ENCODE measurements at regions not wholly inside any gene's neighbourhood (a gene's known extent, or its start where the extent isn't known, plus 50 kb on each side); places are given as distances from the start of the nearest gene placed in this dataset.
A peak's percentile ranks its signal among the peaks of the same experiment; 100 is the strongest.
"Not testable (repeated sequence)": the region's sequence is repeated elsewhere in the genome, so short reads cannot be mapped to it uniquely, and the experiment has no call there.

DNA sequence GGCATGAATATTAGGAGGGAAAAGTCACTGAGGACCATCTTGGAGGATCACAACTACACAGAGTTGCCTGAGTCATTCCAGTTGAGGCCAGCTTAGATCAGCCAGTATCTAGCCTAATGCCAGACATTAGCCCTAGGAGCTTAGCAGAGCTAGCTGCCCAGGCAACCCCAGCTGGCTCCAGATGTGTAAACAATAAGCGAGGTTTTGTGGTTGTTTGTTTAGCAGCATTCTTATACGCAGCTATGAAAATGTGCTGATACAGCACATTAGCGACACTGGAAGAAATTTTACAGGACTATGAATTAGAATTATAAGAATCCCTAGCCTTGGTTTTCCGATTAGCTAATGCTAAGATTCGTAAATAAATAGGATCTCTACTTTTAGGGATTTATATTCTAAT, 59.3 kb downstream of the BTBD3 start:
- no peak for DNase-seq (ENCODE audit: low spot score)

DNA sequence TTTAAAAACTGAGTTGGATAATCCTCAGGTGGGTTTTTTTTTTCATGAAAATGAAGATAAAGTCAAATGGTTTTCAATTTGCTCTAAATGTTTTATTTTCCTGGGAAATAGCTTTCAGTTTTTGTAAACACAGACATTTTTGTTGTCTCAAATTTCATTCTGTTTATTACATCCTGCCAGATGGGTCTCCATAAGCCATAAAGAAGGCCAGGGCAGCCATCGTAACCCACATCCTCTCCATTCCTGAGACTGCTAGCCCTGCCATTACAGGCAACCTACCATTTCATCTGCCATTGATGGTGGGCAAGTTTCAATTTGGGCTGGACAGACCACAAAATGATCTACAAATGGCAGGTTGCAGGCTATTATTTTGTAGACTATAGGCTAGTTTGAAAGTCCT, 60.8 kb downstream of the BTBD3 start:
- no peak for DNase-seq (ENCODE audit: low spot score)

DNA sequence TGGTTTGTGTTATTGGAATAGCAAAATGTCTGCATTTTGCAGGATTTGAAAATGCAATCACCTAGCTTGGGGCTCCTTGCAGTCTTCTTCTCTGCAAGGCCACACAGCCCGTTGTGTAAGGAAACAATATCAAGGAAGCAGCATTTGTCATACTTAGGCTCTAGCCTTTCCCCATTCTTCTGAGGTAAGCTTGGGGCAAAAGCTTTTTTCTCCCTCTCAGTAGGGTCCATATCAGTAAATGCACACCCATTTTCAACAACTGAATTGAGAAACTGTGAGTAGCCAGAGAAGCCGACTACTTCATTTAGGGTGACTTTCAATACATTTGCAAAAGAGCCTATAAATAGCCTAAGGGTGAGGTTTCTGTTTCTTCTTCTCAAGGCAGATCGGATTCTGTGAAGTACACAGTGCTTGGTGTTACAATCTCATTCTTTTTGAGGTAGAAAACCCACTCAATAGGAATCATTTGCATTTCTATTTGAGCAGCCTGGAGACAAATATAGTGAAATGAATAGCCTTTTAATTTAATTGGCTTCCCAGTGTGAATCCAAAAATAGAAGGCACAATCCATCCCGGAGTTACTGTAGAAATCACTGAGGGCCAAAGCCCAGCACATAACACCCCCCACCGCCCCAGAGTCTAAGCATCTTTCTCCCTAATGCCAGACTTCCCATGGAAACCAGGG, 61.8 kb downstream of the BTBD3 start:
- no peak for DNase-seq (ENCODE audit: low spot score)

DNA sequence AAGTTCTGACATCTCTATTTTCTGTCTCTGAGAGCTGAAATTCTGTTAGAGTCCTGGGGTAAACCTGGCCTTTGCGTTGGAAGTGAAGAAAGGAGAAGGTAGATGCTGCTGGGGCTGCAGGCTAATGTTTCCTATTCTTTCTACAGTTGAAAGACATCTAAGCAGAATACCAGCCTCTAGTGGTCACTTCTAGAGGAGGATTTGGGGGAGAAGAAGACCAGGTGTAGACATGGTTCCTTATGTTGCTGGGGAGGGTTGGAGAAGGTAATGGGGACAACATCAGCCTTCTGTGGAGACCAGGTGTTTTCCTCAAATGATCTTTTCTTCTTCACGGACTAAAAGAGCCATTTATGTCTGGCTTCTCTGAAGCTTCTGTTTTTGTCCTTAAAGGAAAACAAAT, 62.6 kb downstream of the BTBD3 start:
- DNase-seq (ENCODE audit: low spot score): no peak

DNA sequence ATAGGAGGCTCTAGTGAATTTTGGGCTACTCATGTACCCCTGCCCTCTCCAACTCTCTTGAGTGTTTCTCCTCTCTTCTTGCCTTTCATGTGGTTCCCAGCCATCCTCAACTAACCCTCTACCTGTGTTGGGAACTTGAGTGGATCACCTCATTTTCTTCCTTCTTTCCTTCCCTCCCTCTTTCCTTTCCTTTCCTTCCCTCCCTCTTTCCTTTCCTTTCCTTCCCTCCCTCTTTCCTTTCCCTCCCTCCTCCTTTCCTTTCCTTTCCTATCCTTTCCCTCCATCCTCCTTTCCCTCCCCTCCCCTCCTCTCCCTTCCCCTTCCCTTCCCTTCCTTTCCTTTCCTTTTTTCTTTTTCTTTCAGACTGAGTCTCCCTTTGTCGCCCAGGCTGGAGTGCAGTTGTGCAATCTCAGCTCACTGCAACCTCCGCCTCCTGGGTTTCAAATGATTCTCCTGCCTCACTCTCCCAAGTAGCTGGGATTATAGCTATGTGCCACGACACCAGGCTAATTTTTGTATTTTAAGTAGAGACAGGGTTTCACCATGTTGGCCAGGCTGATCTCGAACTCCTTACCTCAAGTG, 63.8 kb downstream of the BTBD3 start:
- no peak for DNase-seq (ENCODE audit: low spot score)

DNA sequence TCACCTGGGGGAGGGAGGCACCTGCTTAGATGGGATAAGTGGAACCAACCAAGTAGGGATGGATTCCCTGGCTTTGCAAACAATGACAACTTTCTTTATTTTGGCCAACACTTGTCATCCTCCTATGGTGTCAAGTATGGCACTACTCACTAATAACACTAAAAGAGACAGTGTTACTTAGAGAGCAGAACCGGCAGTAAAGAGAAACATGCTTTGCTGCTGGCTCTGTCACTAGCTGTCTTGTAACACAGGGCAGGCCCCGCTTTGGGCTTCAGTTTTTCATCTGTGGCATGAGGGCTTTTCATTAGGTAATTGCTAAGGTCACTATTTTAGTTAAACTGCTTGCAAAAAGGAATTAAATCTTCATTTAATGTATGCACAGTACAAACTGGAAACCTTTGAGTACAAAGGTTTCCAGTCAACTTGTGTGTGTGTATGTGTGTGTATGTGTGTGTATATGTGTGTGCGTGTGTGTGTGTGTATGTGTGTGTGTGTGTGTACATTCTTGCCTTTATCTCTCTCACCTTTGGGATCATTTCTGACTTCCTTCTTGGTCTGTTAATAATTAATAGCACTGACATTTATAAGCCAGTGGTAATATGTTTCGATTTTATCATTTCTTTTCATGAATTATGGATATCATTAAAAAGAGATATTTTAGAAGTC, 64.7 kb downstream of the BTBD3 start:
- DNase-seq (ENCODE audit: low spot score): no peak

DNA sequence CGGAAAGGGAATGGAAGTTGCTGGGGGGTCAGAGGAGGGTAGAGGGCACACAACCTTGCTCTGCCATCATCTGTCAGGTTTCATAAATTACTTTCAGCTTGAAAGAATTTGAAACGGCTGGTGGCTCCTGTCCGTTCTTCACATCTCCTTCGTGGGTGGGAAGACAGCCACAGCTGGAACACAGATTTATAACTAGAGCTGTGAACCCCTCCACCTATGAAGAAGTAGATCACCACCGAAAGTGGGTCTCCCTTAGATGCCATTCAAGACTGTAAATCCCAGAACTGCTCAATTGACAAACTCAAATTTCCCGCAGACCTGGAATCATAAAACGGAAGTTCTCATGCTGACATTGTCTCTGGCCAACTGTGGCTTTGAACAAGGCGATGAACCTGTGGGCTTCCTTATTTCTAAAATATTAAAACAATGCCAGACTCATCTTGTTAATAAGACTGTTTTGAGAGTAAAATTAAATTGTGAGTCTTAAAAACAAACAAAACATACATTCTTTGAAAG, 65.3 kb downstream of the BTBD3 start:
- DNase-seq (ENCODE audit: low spot score): no peak

DNA sequence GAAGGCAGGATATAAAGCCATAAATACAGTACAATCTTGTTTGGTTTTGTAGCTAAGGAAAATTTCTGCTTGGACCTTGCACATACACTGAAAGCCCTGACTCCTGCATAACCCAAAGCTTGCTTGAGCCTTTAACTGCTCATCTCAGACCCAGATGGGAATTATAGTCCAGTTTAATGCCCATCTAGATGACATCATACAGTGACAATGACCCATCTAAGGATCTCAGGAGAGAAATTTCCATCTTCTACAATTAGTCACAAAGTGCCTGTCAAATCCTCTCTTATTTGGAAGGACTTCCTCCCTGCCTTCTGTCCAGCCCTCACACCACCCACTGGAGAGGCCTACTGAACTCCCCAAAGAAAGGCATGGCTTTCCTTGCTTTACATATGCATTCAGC, 69.3 kb downstream of the BTBD3 start:
- DNase-seq (ENCODE audit: low spot score): no peak

DNA sequence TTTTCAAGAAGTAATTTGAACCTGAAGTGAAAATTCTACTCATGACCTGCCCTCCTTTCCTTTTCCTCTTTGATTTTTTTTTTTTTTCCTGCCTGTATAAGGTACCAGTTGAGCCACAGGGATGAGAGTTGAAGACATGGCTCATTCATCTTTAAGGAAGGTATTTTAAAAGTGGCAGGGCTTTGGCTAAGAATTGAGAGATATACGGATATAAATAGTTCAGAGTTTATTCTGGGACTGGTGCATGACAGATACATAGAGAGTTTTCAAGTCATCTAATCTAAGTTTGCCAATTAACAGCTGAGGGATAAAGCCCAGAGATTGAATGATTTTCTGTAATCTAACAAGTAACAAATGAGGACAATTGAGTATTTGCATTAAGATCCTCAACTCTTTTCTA, 69.8 kb downstream of the BTBD3 start:
- DNase-seq (ENCODE audit: low spot score): no peak

DNA sequence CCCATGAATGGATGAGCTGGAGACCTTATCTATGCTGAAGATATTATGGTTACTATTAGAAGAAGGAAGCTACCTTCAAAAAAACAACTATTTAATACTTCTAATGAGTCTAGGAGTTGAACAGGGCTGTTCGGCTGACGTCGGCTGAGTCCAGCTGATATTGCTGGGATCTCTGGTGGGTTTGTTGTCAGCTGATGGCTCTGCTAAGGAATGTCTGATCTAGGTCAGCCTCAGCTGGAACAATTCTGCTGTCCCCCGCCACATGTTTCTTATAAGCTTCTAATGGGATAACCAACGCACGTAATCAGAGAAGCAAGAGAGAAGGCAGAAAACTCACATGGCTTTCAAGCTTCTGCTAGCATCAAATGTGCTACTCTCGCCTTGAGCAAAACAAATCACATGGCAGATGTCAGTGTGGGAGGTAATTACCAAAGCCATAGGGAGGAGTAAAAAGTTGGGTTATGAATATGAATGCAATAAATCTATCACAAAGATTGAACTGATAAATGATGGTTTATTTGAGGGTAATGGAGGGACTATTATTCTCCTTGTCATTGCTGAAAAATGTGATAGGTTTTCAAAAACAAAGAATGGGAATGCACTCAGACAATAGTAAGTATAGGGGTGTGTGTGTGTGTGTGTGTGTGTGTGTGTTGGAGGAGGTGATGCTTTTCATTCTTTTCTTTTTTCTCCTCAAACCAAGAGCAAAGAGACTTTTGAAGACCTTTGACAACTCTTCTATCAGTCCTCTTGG, 71.5 kb downstream of the BTBD3 start:
- DNase-seq (ENCODE audit: low spot score): no peak

DNA sequence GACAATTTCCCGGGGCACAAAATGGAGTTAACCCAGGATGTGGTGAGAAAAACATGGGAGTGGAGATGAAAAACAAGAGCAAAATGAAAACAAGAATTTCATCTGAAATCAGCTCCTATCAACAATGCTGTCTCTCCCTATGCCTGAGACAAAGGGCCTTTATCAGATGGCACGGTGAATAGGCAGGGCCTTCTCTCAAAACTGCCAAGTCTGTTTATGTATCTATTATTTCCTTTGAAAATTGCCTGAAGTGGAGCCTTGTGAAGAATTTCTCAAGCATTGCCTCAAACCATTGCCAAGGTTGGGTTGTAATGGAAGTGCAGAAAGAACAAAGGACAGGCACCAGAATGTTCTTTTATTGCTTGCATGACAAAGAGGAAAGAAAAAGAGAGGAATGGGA, 74.7 kb downstream of the BTBD3 start:
- DNase-seq (ENCODE audit: low spot score): no peak

DNA sequence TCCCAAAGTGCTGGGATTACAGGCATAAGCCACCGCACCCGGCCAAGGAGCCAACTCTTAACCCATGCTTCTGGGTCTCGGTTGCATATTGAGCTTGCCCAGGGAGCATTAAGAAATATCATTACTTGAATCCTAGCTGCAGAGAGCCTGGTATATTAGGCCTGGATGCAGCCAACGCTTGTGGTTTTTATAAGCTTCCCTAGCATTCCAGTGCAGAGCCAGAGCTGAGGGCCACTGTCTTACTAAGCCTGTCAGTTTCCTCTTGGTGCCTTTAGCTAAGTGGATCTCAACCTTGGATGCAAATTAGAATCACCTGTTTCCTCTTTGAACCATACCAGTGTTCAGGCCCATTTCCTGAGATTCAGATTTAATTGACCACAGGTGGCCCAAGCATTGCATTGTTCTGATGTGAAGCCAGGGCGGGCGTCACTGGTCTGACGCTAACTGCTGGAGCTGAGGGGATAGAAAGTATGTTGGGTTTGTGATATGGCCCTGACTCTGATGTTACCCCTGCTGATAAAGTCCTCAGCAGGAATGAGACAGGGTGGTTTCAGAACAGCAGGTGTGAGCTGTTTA, 76.3 kb downstream of the BTBD3 start:
- no peak for DNase-seq (ENCODE audit: low spot score)

DNA sequence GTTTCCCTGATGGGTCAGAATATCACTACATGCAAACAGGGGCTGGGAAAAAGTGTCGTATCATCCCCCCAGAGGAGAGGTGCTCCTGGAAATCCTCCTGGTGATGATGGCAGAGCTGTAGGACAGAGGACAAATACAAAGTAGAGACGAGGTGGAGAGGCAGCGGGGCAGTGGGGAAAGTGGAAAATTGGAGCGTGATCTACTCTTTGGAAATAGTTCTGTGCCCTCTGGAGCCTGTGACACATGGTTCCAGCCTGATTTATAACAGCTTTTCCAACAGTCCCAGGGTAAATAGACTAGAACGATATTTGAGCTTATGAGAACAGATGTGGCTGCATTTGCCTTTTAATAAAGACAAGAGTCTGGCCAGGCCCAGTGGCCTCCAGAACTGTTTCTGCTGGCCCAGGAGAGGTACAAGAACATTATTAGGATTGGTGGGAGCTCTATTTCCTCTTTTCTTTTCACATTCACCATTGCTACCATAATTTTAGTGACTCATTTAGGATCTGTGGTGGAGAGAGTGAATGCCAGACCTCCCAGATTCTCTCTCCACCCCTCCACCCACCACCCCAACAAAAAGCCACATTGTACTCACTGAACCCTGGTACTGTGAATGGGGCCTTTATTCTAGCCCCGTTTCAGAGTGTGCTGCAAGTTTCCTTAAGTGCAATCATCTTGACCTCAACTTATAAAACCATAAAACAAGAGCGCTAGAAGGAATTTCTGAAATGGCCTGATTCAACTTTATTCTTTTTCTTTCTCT, 78.3 kb downstream of the BTBD3 start:
- no peak for DNase-seq (ENCODE audit: low spot score)

DNA sequence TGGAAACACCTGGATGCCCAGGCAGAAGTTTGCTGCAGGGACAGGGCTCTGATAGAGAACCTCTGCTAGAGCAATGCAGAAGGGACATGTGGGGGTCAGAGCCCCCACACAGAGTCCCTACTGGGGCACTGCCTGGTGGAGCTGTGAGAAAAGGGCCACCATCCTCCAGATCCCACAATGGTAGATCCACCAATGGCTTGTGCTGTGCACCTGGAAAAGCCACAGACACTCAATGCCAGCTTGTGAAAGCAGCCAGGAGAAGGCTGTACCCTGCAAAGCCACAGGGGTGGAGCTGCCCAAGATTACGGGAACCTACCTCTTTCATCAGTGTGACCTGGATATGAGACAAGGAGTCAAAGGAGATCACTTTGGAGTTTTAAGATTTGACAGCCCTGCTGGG, 87.1 kb downstream of the BTBD3 start:
- not testable (repeated sequence) for DNase-seq (ENCODE audit: low spot score)

DNA sequence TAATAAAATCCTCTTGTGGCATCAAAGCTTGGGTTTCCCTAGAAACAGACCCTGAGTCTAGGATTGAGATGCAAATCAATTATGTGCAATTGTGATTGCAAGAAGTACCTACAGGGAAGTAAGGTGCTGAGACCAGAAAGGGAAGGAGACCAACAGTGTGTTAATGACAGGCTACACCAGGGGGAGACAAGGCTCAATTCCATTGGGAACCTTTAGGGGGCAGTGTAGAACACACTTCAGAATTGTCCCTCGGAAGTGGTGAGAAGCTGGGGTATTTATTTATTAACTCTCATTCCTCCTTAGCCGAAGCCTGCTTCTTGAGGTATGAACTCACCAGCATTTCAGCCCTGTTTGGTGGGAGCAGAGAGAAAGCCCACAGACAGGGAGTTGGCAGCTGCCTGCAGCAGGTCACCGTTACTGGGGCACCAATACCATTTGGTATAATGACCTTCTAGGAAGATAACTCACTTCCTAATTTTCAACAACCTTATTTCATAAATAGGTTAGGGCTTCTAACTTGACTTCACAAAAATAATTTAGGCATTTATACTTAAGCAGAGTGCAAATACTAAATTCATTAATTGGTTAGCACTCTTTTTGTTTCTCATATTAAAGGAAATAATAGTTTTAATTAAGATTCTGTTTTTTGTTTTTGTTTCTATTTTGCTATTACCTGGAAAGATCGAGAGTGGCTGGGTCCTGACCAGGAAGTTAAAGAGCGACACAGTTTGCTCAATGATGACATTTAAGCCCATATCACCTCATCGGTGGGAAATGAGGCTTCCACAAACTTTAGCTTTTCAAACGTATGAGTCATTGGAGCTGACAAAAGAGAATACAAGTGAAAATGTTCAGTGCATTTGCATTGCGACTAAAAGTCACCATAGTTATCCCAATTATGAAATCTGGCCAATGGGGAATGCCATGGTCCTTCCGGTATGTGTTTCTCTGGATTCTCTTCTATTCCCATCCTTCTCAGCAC, 94.8 kb downstream of the BTBD3 start:
- peak; percentile 75 for DNase-seq (ENCODE audit: low spot score)

DNA sequence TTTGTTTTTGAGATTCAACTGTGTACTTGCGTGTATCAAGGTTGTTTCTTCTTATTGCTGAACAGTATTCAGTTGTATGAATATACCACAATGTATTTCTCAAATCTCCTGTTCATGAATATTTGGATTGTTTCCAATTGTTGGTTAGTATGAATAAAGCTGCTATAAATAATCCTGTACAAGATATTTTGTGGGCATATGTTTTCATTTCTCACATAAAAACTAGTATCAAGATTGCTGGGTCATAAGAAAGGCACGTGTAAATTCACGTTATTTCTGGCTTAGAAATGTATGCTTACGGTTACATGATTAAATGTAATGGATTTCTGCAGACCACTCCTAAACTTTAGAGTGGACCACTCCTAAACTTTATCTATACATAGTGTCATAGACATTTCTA, 96.6 kb downstream of the BTBD3 start:
- no peak for DNase-seq (ENCODE audit: low spot score)

DNA sequence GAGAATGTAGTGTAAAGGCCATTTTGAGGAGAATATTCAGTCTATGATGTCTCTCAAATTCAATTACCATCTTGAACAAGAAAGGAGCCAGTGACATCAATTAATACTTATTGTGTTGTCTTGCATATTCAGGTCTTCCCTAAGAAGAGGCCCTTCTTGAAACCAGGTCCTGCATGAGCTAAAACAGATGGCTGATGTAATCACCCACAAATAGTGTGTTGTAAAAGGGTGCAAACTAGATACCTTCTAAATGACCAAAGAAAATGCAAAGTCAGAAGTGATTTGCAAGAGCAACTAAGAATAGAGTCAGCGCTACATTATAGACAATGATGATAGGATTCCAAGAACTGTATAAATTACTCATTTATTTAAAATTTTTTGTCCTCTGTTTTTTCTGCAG, 97.0 kb downstream of the BTBD3 start:
- no peak for DNase-seq (ENCODE audit: low spot score)

DNA sequence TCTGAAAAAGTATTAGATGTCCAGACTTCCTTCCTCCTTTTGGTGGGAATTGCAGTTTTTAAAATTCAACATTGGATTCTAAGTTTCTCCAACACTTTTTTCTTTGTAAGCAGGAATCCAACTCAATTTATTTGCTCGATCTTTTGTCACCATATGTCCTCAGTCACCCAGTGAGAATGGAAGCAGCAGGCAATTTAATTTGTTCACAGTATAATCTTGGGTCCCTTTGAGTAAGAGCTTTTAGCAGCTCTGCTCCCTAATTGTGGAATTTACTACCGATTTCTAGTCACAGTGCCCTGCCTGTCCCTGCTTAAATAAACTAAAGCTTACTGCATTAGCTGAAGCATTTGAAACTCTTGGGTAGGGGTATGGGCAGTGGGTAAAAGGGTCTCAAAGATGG, 98.6 kb downstream of the BTBD3 start:
- no peak for DNase-seq (ENCODE audit: low spot score)

DNA sequence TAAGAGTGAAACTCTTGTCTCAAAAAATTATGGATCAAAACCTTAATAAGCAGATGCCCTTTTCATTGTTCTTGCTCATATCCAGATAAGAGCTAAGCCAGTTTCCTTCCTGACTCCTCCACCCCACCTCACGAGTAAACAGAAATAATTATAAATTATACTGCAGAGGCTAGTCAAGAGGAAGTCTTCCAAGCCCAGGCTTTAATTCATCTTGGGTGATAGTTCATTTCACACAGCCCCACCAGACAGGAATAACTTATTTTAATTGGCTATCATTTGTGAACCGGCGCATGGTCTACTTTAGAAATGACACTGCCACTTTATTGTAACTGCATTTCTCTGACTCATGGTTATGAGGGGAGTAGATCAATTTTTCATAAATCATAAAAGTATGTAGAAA, 102.0 kb downstream of the BTBD3 start:
- DNase-seq (ENCODE audit: low spot score): no peak

DNA sequence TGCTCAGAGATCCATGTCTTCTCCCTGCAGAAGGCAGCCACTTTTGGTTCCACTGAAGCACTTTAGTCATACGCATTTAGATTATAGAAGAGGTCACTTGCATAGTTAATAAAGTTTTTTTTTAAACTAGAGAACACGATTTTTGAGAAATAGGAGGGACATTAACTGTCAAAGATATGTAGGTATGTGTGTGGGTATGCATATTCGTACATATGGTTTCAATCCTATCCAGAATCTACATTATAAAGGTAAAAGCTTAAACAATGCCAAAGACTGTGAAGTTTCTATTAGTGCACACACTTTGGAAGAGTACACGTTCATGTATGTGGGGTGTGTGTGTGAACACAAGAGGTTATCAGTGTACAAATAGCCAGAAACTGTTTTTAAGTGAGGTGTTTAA, 103.2 kb downstream of the BTBD3 start:
- DNase-seq (ENCODE audit: low spot score): no peak
